DOHH2 (cell line): ENCODE measurements at regions not wholly inside any gene's neighbourhood (a gene's known extent, or its start where the extent isn't known, plus 50 kb on each side); places are given as distances from the start of the nearest gene placed in this dataset.

Experiments
- EZH2phosphoT487 ChIP-seq: fragments of 200-600 bp; sonication (generic); IDR thresholded peaks from 2 replicates; pipeline ENCODE4 v1.6.1; 2017; ENCODE audit warnings: borderline replicate concordance, mild to moderate bottlenecking, antibody characterized with exemption, low read length, moderate library complexity, mixed read lengths
- TF ChIP-seq, protein P1 (sequence below): fragments of 200-600 bp; sonication (generic); IDR thresholded peaks from one replicate; pipeline ENCODE4 v1.5.1; 2014; ENCODE audit warnings: antibody characterized with exemption, mild to moderate bottlenecking, low read depth, low read length; ENCODE audit not compliant: poor library complexity, severe bottlenecking

DNA sequence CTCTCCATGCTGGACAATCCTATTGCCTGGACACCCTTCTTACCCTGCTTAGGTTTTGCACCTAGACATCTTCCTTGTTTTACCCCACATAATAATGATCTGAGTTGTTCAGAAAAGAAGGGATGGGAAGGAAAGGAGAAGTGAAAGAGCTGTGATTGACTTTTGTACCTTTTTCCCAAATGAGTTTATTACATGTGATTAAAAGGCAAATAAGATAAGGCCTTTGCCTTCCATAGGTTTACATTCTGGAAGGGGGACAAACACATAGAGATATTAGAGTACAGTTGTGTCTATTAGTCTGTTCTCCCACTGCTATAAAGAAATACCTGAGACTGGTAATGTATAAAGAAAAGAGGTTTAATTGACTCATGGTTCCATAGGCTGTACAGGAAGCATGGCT, 67.1 kb upstream of the RIOK2 start:
- TF ChIP-seq, protein P1, sequence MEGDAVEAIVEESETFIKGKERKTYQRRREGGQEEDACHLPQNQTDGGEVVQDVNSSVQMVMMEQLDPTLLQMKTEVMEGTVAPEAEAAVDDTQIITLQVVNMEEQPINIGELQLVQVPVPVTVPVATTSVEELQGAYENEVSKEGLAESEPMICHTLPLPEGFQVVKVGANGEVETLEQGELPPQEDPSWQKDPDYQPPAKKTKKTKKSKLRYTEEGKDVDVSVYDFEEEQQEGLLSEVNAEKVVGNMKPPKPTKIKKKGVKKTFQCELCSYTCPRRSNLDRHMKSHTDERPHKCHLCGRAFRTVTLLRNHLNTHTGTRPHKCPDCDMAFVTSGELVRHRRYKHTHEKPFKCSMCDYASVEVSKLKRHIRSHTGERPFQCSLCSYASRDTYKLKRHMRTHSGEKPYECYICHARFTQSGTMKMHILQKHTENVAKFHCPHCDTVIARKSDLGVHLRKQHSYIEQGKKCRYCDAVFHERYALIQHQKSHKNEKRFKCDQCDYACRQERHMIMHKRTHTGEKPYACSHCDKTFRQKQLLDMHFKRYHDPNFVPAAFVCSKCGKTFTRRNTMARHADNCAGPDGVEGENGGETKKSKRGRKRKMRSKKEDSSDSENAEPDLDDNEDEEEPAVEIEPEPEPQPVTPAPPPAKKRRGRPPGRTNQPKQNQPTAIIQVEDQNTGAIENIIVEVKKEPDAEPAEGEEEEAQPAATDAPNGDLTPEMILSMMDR: no peak
- TF ChIP-seq EZH2phosphoT487: no peak
